ENCODE measurements at regions not wholly inside any gene's neighbourhood (a gene's known extent, or its start where the extent isn't known, plus 50 kb on each side); places are given as distances from the start of the nearest gene placed in this dataset.

DNA sequence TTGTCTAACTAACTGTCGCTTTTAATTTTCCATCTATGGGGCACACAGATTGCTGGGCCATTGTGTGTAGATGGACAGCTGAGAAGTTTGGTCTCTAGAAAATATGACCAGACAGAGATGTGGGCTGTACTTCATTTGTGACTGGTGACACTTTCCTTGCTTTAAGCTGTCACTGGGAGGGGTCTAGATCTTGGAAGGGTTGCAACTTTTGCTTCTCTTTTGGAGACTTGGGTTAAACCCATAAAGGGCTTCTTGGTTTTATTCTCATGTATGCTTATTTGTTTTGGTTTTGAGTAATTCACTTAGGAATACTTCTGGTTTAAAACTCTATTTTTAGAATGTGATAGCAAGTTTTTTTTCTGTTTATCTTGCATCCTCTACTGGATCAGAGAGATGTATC, 80.2 kb downstream of the ETS2 start:
- no peak for DNase-seq (ENCODE audit: low spot score)

DNA sequence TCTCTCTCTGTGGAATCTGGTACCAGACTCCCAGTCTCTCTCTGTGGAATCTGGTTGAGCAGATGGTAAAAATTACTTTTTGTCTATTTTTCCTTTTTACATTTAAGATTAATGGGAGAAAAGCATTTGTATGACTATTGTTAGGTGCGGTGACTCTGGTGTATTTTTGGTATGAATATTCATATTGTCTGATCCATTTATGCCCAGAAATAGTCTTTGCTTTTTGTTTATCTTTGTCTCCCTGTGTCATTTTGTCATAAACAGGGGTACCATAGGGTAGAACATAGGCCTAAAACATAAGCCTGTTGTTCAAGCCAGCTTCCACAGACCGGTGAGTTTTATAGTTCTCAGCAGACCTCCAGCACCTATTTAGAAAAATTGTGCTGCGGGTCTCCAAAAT, 78.7 kb downstream of the ETS2 start:
- no peak for DNase-seq (ENCODE audit: low spot score)

DNA sequence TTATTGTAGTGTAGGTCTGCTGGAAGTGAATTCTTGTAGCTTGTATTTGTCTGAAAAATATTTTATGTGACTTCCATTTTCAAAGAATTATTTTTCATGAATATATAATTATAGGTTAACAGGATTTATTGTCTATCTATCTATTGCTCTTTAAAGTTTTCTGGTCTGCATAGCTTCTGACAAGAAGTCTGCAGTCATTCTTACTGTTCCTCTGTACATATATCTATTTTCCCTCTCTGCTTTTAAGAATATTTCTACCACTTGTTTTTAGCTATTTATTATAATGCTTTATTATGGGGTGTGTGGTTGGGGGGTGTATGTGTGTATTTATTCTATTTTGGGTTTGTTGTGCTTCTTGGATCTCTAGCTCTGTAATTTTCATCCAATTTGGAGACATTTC, 77.4 kb downstream of the ETS2 start:
- DNase-seq (ENCODE audit: low spot score): no peak

- no peak for DNase-seq (ENCODE audit: low spot score)
Measured at GRCh38 chr21:38881131-38881530, 75.4 kb downstream of the ETS2 start.

GRCh38 chr21:38880577-38880966, 74.8 kb downstream of the ETS2 start:
- no peak for DNase-seq (ENCODE audit: low spot score)

DNA sequence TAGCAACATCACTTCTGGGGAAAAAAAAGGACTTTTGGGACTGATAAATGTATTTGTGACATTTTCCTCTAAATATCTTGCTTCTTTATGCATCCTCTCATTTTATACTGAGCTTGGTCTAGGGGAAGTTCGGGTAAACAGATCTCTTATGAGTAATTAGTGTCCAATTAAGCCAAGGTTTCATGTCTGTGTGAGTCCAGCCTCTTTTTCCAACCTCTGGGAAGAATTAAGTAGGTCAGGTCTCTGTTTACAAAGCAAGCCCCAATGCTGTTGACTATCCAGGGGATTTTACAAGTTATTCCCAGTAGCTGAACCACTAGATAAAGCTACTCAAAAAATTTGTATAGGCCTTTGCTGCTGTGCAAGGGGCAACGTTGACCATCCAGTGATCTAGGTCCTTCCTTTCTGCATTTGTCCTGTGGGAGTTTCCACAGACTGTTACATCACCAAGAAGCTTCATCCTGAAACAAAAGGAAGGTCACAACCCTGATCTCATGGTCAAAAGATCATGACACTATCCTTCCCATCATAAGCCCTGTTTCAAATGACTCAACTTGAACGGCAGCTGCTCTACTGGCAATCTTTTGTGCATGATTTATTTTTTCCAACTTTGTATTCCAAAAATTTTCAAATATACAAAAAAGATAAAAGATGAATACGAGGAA, 74.3 kb downstream of the ETS2 start:
- no peak for DNase-seq (ENCODE audit: low spot score)

- no peak for DNase-seq (ENCODE audit: low spot score)
Measured at GRCh38 chr21:38878379-38879179, 72.8 kb downstream of the ETS2 start.

DNA sequence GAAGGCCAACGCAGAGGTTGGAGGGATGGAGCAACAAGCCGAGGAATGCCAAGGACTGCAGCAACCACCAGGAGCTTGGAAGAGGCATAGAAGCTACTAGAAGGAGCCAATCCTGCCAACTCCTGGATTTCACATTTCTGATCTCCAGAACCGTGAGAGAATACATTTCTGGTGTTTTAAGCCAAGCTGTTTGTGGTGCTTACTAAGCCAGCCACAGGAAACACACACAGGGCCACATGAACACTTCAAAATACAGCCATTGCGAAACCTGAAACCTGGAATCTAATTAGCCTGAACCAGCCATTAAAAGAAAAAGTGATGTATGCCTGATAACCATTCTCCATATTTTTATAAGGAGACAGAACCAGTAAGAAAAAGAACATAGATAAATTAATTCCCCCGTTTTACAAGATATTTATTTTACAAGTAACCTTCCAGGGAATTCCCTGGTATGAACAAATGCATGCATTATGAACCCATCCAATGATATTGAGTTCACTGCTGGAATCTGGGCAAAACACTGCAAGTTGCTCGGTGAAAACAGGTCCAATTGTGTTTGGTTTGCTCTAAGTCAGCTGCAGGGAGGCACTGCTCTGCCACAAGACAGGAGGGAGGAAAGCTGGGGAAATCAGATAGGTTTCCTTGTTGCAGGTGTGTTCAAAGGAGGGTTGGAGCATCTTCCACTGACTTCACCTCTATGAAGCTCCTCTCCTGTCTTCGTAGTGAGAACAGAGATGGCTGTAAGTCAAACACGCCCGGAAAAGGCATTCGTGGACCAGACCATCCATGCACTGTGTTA, 70.2 kb downstream of the ETS2 start:
- no peak for DNase-seq (ENCODE audit: low spot score)

Data from Ammon's horn (tissue), 1 donor.